DND-41 (cell line): ENCODE measurements at regions not wholly inside any gene's neighbourhood (a gene's known extent, or its start where the extent isn't known, plus 50 kb on each side); places are given as distances from the start of the nearest gene placed in this dataset.

Experiments
- CTCF ChIP-seq: IDR thresholded peaks from 2 replicates; pipeline ENCODE4 v1.5.1; 2012; ENCODE audit warnings: borderline replicate concordance, low read length, moderate library complexity, mild to moderate bottlenecking; ENCODE audit not compliant: poor library complexity, severe bottlenecking; ENCODE audit errors: extremely low read depth
- EZH2 ChIP-seq: IDR thresholded peaks from 3 replicates; pipeline ENCODE4 v1.6.1; 2012; ENCODE audit warnings: borderline replicate concordance, low read depth, mild to moderate bottlenecking, moderate library complexity, low read length, inconsistent platforms; ENCODE audit not compliant: severe bottlenecking

GRCh38 chr10:90293616-90294015, 564.2 kb downstream of the HTR7 start:
- TF ChIP-seq EZH2 (no peak), CTCF (no peak)
